ENCODE measurements at regions not wholly inside any gene's neighbourhood (a gene's known extent, or its start where the extent isn't known, plus 50 kb on each side); places are given as distances from the start of the nearest gene placed in this dataset.

DNA sequence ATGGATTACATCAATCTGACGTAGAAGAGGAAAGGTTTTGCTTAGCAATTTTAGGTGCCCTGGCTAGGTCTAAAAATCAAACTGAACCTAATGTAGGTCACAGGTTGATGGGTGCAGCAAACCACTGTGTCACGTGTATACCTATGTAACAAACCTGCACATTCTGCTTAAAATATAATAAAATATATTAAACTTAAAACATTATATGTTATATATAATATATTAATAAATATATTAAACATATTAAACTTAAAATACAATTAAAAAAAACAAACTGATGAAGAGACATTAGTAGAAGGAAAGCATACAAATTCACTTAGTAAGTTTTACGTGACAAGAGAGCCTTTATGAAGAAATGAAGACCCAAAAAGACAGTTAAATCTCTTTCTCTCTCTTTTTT, 51.7 kb upstream of the FBXL17 start:
- TF ChIP-seq, protein P1, sequence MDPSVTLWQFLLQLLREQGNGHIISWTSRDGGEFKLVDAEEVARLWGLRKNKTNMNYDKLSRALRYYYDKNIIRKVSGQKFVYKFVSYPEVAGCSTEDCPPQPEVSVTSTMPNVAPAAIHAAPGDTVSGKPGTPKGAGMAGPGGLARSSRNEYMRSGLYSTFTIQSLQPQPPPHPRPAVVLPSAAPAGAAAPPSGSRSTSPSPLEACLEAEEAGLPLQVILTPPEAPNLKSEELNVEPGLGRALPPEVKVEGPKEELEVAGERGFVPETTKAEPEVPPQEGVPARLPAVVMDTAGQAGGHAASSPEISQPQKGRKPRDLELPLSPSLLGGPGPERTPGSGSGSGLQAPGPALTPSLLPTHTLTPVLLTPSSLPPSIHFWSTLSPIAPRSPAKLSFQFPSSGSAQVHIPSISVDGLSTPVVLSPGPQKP (IDR thresholded peaks at IDR 0.05; ENCODE audit: low read depth, low read length) = no peak
- no peak for TF ChIP-seq SMC3 (IDR thresholded peaks at IDR 0.05; ENCODE audit: borderline replicate concordance, low read length)
- TF ChIP-seq EZH2 (IDR thresholded peaks at IDR 0.05; ENCODE audit: borderline replicate concordance, control insufficient read depth, low read depth, low read length) = no peak
- TF ChIP-seq MTA3 (IDR thresholded peaks at IDR 0.05; ENCODE audit: borderline replicate concordance, low read length) = no peak
- no peak for TF ChIP-seq TCF12 (IDR thresholded peaks at IDR 0.05; ENCODE audit: low read depth, low read length)
- no peak for TF ChIP-seq POLR2AphosphoS5 (IDR thresholded peaks at IDR 0.05; ENCODE audit: low read length)
- TF ChIP-seq KDM1A (IDR thresholded peaks at IDR 0.05; ENCODE audit: borderline replicate concordance) = no peak

All from GM12878 (cell line).